ENCODE measurements at regions not wholly inside any gene's neighbourhood (a gene's known extent, or its start where the extent isn't known, plus 50 kb on each side); places are given as distances from the start of the nearest gene placed in this dataset.
"Not testable (repeated sequence)": the region's sequence is repeated elsewhere in the genome, so short reads cannot be mapped to it uniquely, and the experiment has no call there.

GRCh38 chr15:98106615-98107194 lies 146.2 kb downstream of the ARRDC4 start:
- H3K4me1 Mint-ChIP-seq; ATAC-seq; H3K9me3 Mint-ChIP-seq; DNase-seq (ENCODE audit: low spot score); H3K36me3 Mint-ChIP-seq; CTCF ChIA-PET; H3K4me3 Mint-ChIP-seq; H3K27me3 Mint-ChIP-seq (ENCODE audit: low read depth); H3K27ac Mint-ChIP-seq; POLR2A ChIA-PET: not testable (repeated sequence)

DNA sequence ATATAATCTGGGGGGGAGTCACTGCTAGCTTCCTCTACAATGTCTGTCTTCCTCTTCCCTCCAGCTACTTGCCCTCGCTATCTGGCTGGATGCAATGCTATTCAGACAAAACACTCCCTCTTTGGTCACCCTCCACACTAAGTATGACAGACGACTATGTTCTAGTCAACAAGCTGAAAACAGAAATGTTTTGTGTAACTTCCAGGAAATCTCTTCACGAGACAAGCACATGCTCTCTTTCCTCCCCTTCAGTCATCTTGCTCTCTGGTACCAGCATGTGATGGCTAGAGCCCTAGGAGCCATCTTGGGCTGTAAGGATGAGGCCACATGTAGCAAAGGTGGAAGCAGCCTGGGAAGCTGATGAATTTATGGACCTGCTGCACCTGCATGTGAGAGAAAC lies 151.3 kb downstream of the ARRDC4 start:
- no peak for TF ChIP-seq CREB1 (CRISPR knock-in tag; IDR thresholded peaks at IDR 0.05)
- no peak for TF ChIP-seq NFE2L1 (CRISPR knock-in tag; IDR thresholded peaks at IDR 0.05)
- no peak for TF ChIP-seq AFF4 (CRISPR knock-in tag; IDR thresholded peaks at IDR 0.05; ENCODE audit: borderline replicate concordance)
- no peak for TF ChIP-seq ESRRA (CRISPR knock-in tag; IDR thresholded peaks at IDR 0.05; ENCODE audit: borderline replicate concordance)
- no peak for TF ChIP-seq MXD4 (CRISPR knock-in tag; IDR thresholded peaks at IDR 0.05; ENCODE audit: borderline replicate concordance)
- TF ChIP-seq IRF1 (CRISPR knock-in tag; IDR thresholded peaks at IDR 0.05), result no peak
- no peak for TF ChIP-seq ZNF532 (CRISPR knock-in tag; IDR thresholded peaks at IDR 0.05; ENCODE audit: borderline replicate concordance)
- no peak for TF ChIP-seq FOXP1 (CRISPR knock-in tag; IDR thresholded peaks at IDR 0.05; ENCODE audit: borderline replicate concordance)
- TF ChIP-seq TCF7 (CRISPR knock-in tag; IDR thresholded peaks at IDR 0.05; ENCODE audit: low read depth), result no peak
- no peak for TF ChIP-seq TEAD4 (CRISPR knock-in tag; IDR thresholded peaks at IDR 0.05)
- peaks cover 5% of the 10 kb centered on the region for H3K9me3 Mint-ChIP-seq
- H3K27me3 Mint-ChIP-seq (ENCODE audit: low read depth), result no peaks in the 10 kb centered on the region
- DNase-seq (ENCODE audit: low spot score) (no peak), ATAC-seq (no peak)
- H3K4me3 Mint-ChIP-seq, result no peak overlapping the region
- ChIA-PET POLR2A (no interaction called here), CTCF (no interaction called here)
- no peak overlapping the region for H3K27ac Mint-ChIP-seq
- no peaks in the 10 kb centered on the region for H3K4me1 Mint-ChIP-seq
- no peaks in the 10 kb centered on the region for H3K36me3 Mint-ChIP-seq

GRCh38 chr15:98113327-98113726 lies 152.8 kb downstream of the ARRDC4 start:
- no peaks in the 10 kb centered on the region for H3K27me3 Mint-ChIP-seq (ENCODE audit: low read depth)
- DNase-seq (ENCODE audit: low spot score) (no peak), ATAC-seq (no peak)
- H3K4me1 Mint-ChIP-seq, result no peaks in the 10 kb centered on the region
- ChIA-PET CTCF (interaction anchor here (0.9 kb wide), 1 partner anchor 30 kb away, joined by 3 read pairs; no protein-coding TSS in a partner anchor), POLR2A (no interaction called here)
- no peaks in the 10 kb centered on the region for H3K36me3 Mint-ChIP-seq
- no peak overlapping the region for H3K4me3 Mint-ChIP-seq
- H3K9me3 Mint-ChIP-seq, result peaks cover 8% of the 10 kb centered on the region
- no peak overlapping the region for H3K27ac Mint-ChIP-seq
- no peak for TF ChIP-seq TCF7 (CRISPR knock-in tag; IDR thresholded peaks at IDR 0.05; ENCODE audit: low read depth)
- no peak for TF ChIP-seq ZNF232 (CRISPR knock-in tag; IDR thresholded peaks at IDR 0.05)
- no peak for TF ChIP-seq CBFB (CRISPR knock-in tag; IDR thresholded peaks at IDR 0.05; ENCODE audit: low read depth)
- TF ChIP-seq E2F5 (CRISPR knock-in tag; IDR thresholded peaks at IDR 0.05), result no peak
- TF ChIP-seq, protein P1, sequence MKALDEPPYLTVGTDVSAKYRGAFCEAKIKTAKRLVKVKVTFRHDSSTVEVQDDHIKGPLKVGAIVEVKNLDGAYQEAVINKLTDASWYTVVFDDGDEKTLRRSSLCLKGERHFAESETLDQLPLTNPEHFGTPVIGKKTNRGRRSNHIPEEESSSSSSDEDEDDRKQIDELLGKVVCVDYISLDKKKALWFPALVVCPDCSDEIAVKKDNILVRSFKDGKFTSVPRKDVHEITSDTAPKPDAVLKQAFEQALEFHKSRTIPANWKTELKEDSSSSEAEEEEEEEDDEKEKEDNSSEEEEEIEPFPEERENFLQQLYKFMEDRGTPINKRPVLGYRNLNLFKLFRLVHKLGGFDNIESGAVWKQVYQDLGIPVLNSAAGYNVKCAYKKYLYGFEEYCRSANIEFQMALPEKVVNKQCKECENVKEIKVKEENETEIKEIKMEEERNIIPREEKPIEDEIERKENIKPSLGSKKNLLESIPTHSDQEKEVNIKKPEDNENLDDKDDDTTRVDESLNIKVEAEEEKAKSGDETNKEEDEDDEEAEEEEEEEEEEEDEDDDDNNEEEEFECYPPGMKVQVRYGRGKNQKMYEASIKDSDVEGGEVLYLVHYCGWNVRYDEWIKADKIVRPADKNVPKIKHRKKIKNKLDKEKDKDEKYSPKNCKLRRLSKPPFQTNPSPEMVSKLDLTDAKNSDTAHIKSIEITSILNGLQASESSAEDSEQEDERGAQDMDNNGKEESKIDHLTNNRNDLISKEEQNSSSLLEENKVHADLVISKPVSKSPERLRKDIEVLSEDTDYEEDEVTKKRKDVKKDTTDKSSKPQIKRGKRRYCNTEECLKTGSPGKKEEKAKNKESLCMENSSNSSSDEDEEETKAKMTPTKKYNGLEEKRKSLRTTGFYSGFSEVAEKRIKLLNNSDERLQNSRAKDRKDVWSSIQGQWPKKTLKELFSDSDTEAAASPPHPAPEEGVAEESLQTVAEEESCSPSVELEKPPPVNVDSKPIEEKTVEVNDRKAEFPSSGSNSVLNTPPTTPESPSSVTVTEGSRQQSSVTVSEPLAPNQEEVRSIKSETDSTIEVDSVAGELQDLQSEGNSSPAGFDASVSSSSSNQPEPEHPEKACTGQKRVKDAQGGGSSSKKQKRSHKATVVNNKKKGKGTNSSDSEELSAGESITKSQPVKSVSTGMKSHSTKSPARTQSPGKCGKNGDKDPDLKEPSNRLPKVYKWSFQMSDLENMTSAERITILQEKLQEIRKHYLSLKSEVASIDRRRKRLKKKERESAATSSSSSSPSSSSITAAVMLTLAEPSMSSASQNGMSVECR (CRISPR knock-in tag; IDR thresholded peaks at IDR 0.05; ENCODE audit: borderline replicate concordance), result no peak
- no peak for TF ChIP-seq USF1 (CRISPR knock-in tag; IDR thresholded peaks at IDR 0.05)
- no peak for TF ChIP-seq NFATC4 (CRISPR knock-in tag; IDR thresholded peaks at IDR 0.05)

All from WTC11 (cell line).